ENCODE measurements at regions not wholly inside any gene's neighbourhood (a gene's known extent, or its start where the extent isn't known, plus 50 kb on each side); places are given as distances from the start of the nearest gene placed in this dataset.

- H3K4me2 ChIP-seq (ENCODE audit: low read length), result no peak overlapping the region
- no peaks in the 10 kb centered on the region; the same call in 1 of the 2 replicates for H4K20me1 ChIP-seq (ENCODE audit: insufficient read depth, low read length)
- no peak overlapping the region for H3K9ac ChIP-seq (ENCODE audit: low read length)
- no peaks in the 10 kb centered on the region for H3K27me3 ChIP-seq (ENCODE audit: insufficient read depth, low read length)
- H3K36me3 ChIP-seq (ENCODE audit: insufficient read depth, low read length), result no peaks in the 10 kb centered on the region
- H3K79me2 ChIP-seq (ENCODE audit: insufficient read depth, low read length), result no peaks in the 10 kb centered on the region
- H3K4me3 ChIP-seq (ENCODE audit: low read depth, low read length, poor library complexity, severe bottlenecking), result no peak overlapping the region
- no peak for TF ChIP-seq EZH2 (IDR thresholded peaks at IDR 0.05; ENCODE audit: borderline replicate concordance, low read length)
- no peak for TF ChIP-seq CTCF (IDR thresholded peaks at IDR 0.05; ENCODE audit: low read length)
- no peaks in the 10 kb centered on the region for H3K4me1 ChIP-seq (ENCODE audit: insufficient read depth, low read length, severe bottlenecking)
- no peaks in the 10 kb centered on the region for H3F3A ChIP-seq (ENCODE audit: insufficient read depth, low read length)
- no peak overlapping the region for H2AFZ ChIP-seq (ENCODE audit: low read length)
- no peaks in the 10 kb centered on the region for H3K9me2 ChIP-seq (ENCODE audit: low read depth, low read length)
- no peaks in the 10 kb centered on the region for H3K9me3 ChIP-seq (ENCODE audit: low read length)
- no peak overlapping the region for H3K27ac ChIP-seq (ENCODE audit: low read depth, low read length, poor library complexity, severe bottlenecking)
These were observed 72.6 kb downstream of the CTAGE1 start for GRCh38 chr18:22344908-22345670.

DNA sequence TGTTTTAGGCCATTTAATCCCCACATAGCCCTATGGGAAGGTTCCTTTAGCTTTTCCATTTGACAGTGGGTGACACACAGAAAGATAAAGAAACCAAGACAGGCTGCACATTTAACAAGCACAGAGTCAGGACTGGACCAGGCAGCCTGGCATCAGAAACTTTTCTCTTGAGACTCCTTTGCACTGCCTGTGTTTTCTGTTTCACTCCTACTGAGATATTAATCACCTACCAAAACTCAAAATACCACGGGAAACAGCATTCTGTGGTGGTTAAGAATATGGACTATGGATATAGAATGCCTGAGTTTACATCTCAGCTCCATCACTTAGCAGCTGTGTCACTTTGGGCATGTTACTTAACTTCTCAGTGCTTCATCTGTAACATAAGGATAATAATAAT is 73.3 kb downstream of the CTAGE1 start:
- Histone ChIP-seq H3K4me3 (ENCODE audit: low read depth, low read length, poor library complexity, severe bottlenecking) (no peak overlapping the region), H3K9ac (ENCODE audit: low read length) (no peak overlapping the region), H3K9me2 (ENCODE audit: low read depth, low read length) (no peaks in the 10 kb centered on the region), H3K4me2 (ENCODE audit: low read length) (no peak overlapping the region), H2AFZ (ENCODE audit: low read length) (no peak overlapping the region), H3K27me3 (ENCODE audit: insufficient read depth, low read length) (no peaks in the 10 kb centered on the region), H3F3A (ENCODE audit: insufficient read depth, low read length) (no peaks in the 10 kb centered on the region), H3K9me3 (ENCODE audit: low read length) (no peaks in the 10 kb centered on the region), H3K36me3 (ENCODE audit: insufficient read depth, low read length) (no peaks in the 10 kb centered on the region), H3K27ac (ENCODE audit: low read depth, low read length, poor library complexity, severe bottlenecking) (no peak overlapping the region), H3K79me2 (ENCODE audit: insufficient read depth, low read length) (no peaks in the 10 kb centered on the region), H3K4me1 (ENCODE audit: insufficient read depth, low read length, severe bottlenecking) (no peaks in the 10 kb centered on the region), H4K20me1 (ENCODE audit: insufficient read depth, low read length) (no peaks in the 10 kb centered on the region; the same call in 1 of the 2 replicates)
- TF ChIP-seq EZH2 (IDR thresholded peaks at IDR 0.05; ENCODE audit: borderline replicate concordance, low read length) (no peak), CTCF (IDR thresholded peaks at IDR 0.05; ENCODE audit: low read length) (no peak)

DNA sequence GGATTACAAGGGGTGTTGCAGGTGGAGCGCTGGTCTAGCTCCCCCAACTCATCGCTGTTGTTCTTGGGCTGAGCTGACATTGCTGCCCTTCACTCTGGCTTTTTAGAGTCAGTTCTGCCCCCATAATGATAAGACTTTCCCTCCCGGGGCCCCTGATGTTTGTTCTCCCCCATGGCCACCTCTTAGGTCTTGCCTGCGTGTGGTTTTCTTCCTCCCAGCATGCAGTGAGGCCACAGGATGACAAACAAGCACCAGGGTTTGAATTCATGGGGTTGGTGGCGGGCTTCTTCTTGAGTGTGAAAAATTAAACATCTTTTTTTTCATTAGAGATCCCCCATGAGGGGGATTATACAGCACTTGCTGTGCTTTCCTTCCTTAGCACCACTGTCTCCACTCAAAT is 74.1 kb downstream of the CTAGE1 start:
- Histone ChIP-seq H3K4me1 (ENCODE audit: insufficient read depth, low read length, severe bottlenecking) (no peaks in the 10 kb centered on the region), H3F3A (ENCODE audit: insufficient read depth, low read length) (no peaks in the 10 kb centered on the region), H3K4me2 (ENCODE audit: low read length) (no peak overlapping the region), H3K79me2 (ENCODE audit: insufficient read depth, low read length) (no peaks in the 10 kb centered on the region), H3K9ac (ENCODE audit: low read length) (no peak overlapping the region), H3K36me3 (ENCODE audit: insufficient read depth, low read length) (no peaks in the 10 kb centered on the region), H3K27ac (ENCODE audit: low read depth, low read length, poor library complexity, severe bottlenecking) (no peak overlapping the region), H3K4me3 (ENCODE audit: low read depth, low read length, poor library complexity, severe bottlenecking) (no peak overlapping the region), H3K27me3 (ENCODE audit: insufficient read depth, low read length) (no peaks in the 10 kb centered on the region), H3K9me2 (ENCODE audit: low read depth, low read length) (no peaks in the 10 kb centered on the region), H3K9me3 (ENCODE audit: low read length) (no peaks in the 10 kb centered on the region), H2AFZ (ENCODE audit: low read length) (no peak overlapping the region), H4K20me1 (ENCODE audit: insufficient read depth, low read length) (no peaks in the 10 kb centered on the region; the same call in 1 of the 2 replicates)
- no peak for TF ChIP-seq CTCF (IDR thresholded peaks at IDR 0.05; ENCODE audit: low read length)
- TF ChIP-seq EZH2 (IDR thresholded peaks at IDR 0.05; ENCODE audit: borderline replicate concordance, low read length), result no peak

Data from OCI-LY1 (cell line).